Kidney epithelial cell (primary cell): ENCODE measurements at regions not wholly inside any gene's neighbourhood (a gene's known extent, or its start where the extent isn't known, plus 50 kb on each side); places are given as distances from the start of the nearest gene placed in this dataset.

Experiments
- DNase-seq: peaks from one replicate; pipeline ENCODE4 v3.0.0-alpha.2; 2010; ENCODE audit warnings: low read depth
- H3K27me3 ChIP-seq: 2 replicates; pipeline ENCODE4 v1.6.0; 2011; ENCODE audit warnings: low read length; ENCODE audit not compliant: control insufficient read depth, insufficient read depth
- H3K36me3 ChIP-seq: 2 replicates; pipeline ENCODE4 v1.5.1; 2011; ENCODE audit warnings: low read length; ENCODE audit not compliant: control insufficient read depth, insufficient read depth
- H3K4me3 ChIP-seq: 2 replicates; pipeline ENCODE4 v1.5.1; 2011; ENCODE audit warnings: low read depth, mild to moderate bottlenecking, control low read depth, low read length
- TF ChIP-seq, protein P1 (sequence below): IDR thresholded peaks from 2 replicates; pipeline ENCODE4 v1.5.1; 2011; ENCODE audit warnings: mild to moderate bottlenecking, moderate library complexity, low read length, control low read depth, inconsistent platforms; ENCODE audit not compliant: insufficient read depth, poor library complexity, severe bottlenecking

DNA sequence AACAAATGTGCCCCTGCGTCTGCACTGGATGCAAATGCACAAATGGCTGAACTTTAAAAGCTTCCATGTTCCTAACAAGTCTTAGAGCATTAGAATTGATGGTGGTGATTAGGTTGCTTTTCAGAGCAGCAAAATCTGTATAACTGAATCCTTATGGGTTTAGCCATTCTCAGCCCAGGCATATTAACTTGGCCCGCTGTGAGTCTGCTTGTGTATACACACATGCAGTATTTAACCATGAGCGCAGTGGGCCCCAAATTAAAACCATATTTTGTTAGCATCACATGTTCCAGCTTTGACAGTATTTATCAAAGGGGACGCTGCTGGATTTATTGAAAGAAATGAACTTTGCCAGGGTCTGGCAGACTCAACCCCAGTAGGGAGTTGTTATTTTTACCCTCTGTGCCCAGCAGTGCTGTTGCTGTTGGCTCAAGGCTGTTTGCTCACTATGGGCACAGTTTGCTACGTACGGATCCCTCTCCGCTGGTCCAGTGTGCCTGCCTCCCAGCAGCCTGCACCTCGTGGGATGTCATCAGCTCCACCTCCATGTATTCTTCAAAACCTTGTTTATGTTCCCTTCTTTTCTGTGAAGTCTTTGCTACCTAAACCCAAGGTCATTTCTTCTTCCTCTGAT is 144.7 kb downstream of the QRSL1 start:
- TF ChIP-seq, protein P1, sequence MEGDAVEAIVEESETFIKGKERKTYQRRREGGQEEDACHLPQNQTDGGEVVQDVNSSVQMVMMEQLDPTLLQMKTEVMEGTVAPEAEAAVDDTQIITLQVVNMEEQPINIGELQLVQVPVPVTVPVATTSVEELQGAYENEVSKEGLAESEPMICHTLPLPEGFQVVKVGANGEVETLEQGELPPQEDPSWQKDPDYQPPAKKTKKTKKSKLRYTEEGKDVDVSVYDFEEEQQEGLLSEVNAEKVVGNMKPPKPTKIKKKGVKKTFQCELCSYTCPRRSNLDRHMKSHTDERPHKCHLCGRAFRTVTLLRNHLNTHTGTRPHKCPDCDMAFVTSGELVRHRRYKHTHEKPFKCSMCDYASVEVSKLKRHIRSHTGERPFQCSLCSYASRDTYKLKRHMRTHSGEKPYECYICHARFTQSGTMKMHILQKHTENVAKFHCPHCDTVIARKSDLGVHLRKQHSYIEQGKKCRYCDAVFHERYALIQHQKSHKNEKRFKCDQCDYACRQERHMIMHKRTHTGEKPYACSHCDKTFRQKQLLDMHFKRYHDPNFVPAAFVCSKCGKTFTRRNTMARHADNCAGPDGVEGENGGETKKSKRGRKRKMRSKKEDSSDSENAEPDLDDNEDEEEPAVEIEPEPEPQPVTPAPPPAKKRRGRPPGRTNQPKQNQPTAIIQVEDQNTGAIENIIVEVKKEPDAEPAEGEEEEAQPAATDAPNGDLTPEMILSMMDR: no peak
- H3K4me3 ChIP-seq: no peak overlapping the region
- no peaks in the 10 kb centered on the region for H3K27me3 ChIP-seq
- no peak for DNase-seq
- no peaks in the 10 kb centered on the region for H3K36me3 ChIP-seq

DNA sequence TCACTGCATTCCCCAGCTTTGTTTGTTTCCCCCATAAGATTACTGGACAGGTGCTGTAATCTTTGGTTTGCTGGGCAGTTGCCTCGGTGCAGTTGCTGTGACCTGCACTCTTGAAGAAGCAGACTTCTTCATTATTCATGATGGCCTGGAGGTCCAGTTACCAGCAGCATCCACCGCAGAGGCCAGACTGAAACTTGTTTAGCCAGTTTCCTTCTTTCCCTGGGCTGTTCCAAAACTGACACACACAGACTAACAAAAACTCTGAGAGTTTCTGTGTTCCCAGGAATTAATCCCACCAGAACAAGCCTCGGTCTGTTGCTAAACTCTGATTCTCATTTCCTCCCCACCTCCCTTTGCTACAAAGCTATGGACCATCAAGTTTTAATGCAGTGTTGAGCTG is 144.1 kb downstream of the QRSL1 start:
- H3K4me3 ChIP-seq: no peak overlapping the region
- H3K36me3 ChIP-seq: no peaks in the 10 kb centered on the region
- TF ChIP-seq, protein P1: no peak
- no peaks in the 10 kb centered on the region for H3K27me3 ChIP-seq
- DNase-seq: no peak

DNA sequence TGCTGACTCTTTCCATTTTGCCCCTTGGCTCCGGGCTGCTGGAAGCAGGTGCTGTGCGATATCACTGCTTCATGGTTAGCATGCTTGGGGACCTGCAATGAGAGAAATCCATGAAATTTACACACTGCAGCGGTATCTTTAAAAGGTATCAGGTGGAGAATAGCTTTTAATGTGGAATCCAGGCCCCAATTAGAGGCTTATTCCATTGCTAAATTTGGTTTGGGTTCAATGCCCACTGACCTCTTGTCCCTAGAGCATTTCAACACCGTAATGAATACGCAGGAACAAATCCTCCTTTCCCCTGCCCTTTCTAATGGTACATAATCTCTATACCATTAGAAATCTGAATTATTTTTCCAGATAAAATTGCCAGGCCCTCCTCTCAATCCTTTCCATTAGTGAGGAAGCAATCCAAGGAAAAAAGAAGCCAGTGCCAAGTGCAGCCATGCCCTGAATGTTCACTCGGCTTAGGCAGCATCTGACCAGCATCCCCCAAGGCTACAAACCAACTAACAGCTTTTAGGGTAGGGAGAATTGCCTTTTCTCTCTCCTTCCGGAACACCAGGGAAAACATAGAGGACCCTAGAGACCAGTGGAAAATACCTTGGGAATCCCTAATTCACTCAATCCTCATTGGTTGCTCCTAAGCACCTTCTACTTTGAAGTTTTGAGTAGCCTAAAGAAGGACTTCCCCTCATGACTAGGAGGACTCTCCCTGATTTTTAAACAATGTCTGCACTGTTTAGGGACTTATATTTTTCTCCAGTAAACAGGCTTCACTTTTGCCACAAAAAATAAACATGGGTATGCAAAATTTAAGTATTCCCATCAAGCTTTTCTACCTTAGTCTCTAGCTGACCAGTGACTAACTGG is 143.1 kb downstream of the QRSL1 start:
- H3K4me3 ChIP-seq: no peak overlapping the region

DNA sequence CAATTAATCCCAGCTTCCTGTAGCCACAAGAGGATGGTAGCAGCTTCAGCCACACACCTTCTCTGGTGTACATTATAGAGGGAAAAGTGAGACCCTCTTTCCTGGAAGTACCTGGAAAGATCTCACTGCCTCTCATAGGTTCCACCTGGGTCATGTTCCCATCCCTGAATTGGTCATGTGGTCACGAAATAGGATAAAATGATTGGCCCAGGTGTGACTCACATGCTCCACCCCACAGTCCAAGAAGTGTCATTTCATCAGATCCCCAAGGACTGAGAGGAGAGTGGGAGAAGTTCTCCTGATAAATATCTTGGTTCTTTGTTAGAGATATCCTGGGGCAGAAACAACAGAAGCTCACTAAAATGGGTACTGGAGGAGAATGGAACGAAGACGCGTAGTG is 142.4 kb downstream of the QRSL1 start:
- no peaks in the 10 kb centered on the region for H3K36me3 ChIP-seq
- DNase-seq: no peak
- no peak overlapping the region for H3K4me3 ChIP-seq
- no peaks in the 10 kb centered on the region for H3K27me3 ChIP-seq
- TF ChIP-seq, protein P1: no peak

More for the DNA sequence above, 143.1 kb downstream of the QRSL1 start:
- Histone ChIP-seq H3K27me3 (no peaks in the 10 kb centered on the region), H3K36me3 (no peaks in the 10 kb centered on the region)
- TF ChIP-seq, protein P1: no peak
- no peak for DNase-seq

DNA sequence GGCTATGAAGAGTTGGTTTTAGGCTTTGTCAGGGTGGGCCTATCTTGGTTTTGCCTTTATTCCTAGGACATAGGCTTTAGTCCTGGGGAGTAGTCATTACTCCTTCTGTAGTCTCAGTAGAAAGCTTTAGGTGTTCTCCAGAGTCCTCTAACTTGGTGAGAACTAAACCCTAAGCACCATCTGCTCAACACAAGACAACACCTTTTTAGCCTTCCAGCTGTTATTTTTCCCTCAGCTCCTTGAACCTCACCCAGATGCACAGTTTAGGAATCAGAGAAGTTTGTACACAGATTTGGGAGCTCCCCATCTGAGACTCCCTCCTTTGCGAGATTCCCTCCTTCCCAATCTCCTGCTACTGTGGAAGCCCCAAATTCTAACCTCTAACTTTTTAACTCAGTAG is 141.3 kb downstream of the QRSL1 start:
- no peak overlapping the region for H3K4me3 ChIP-seq
- H3K27me3 ChIP-seq: no peaks in the 10 kb centered on the region
- H3K36me3 ChIP-seq: no peaks in the 10 kb centered on the region
- DNase-seq: no peak
- TF ChIP-seq, protein P1: no peak

DNA sequence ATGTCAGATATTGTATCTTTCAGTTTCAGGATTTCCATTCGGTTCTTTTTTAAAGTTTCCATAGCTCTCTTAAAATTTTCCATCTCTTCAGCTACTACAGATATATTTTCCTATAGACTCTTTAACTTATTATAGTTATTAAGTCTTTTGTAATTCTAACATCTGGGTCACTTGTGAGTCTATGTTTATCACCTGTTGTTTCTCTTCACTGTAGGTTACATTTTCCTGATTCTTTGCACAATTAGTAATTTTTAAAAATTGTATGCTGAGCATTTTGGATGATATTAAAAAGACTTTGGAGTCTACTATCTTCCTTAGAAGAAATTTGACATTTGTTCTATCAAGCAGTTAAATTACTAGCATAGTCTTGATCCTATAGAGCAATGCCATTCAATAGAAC is 140.7 kb downstream of the QRSL1 start:
- no peak for DNase-seq
- Histone ChIP-seq H3K4me3 (no peak overlapping the region), H3K36me3 (no peaks in the 10 kb centered on the region), H3K27me3 (no peaks in the 10 kb centered on the region)
- TF ChIP-seq, protein P1: no peak
